NCI-H1436 (cell line): ENCODE measurements at regions not wholly inside any gene's neighbourhood (a gene's known extent, or its start where the extent isn't known, plus 50 kb on each side); places are given as distances from the start of the nearest gene placed in this dataset.
"Not testable (repeated sequence)": the region's sequence is repeated elsewhere in the genome, so short reads cannot be mapped to it uniquely, and the experiment has no call there.

Experiments
- DNase-seq: peaks from one replicate; lab custom pipeline; 2025; lab: John Stamatoyannopoulos, UW

GRCh38 chr16:88303890-88304819 lies 78.6 kb upstream of the ZNF469 start:
- DNase-seq, result no peak

GRCh38 chr16:88305176-88305575 lies 77.6 kb upstream of the ZNF469 start:
- DNase-seq, result no peak

GRCh38 chr16:88306411-88306810 lies 76.3 kb upstream of the ZNF469 start:
- DNase-seq, result no peak

GRCh38 chr16:88306860-88307545 lies 75.8 kb upstream of the ZNF469 start:
- no peak for DNase-seq

GRCh38 chr16:88308441-88309173 lies 74.2 kb upstream of the ZNF469 start:
- DNase-seq, result no peak

GRCh38 chr16:88309174-88309907 lies 73.4 kb upstream of the ZNF469 start:
- no peak for DNase-seq

GRCh38 chr16:88309908-88310265 lies 72.9 kb upstream of the ZNF469 start:
- DNase-seq, result no peak

- no peak for DNase-seq
These were observed 71.8 kb upstream of the ZNF469 start for GRCh38 chr16:88310796-88311605.

GRCh38 chr16:88311860-88312259 lies 70.9 kb upstream of the ZNF469 start:
- not testable (repeated sequence) for DNase-seq

GRCh38 chr16:88312732-88313131 lies 70.0 kb upstream of the ZNF469 start:
- no peak for DNase-seq

- no peak for DNase-seq
These were observed 67.7 kb upstream of the ZNF469 start for GRCh38 chr16:88314991-88315542.

- no peak for DNase-seq
These were observed 67.1 kb upstream of the ZNF469 start for GRCh38 chr16:88315543-88316105.

GRCh38 chr16:88316151-88316550 lies 66.6 kb upstream of the ZNF469 start:
- DNase-seq, result no peak

- no peak for DNase-seq
These were observed 65.7 kb upstream of the ZNF469 start for GRCh38 chr16:88316941-88317612.

GRCh38 chr16:88317613-88317965 lies 65.2 kb upstream of the ZNF469 start:
- no peak for DNase-seq

GRCh38 chr16:88318051-88318450 lies 64.7 kb upstream of the ZNF469 start:
- no peak for DNase-seq

- no peak for DNase-seq
These were observed 64.2 kb upstream of the ZNF469 start for GRCh38 chr16:88318521-88318920.

GRCh38 chr16:88319116-88319965 lies 63.4 kb upstream of the ZNF469 start:
- DNase-seq, result no peak
